ENCODE measurements at regions not wholly inside any gene's neighbourhood (a gene's known extent, or its start where the extent isn't known, plus 50 kb on each side); places are given as distances from the start of the nearest gene placed in this dataset.

GRCh38 chr20:47993817-47994216, 208.5 kb upstream of the SULF2 start:
- no peak for TF ChIP-seq CTCF (IDR thresholded peaks at IDR 0.05; ENCODE audit: insufficient read depth, low read length)
- TF ChIP-seq POLR2AphosphoS5 (IDR thresholded peaks at IDR 0.05; ENCODE audit: low read depth): no peak
- TF ChIP-seq REST (IDR thresholded peaks at IDR 0.05; ENCODE audit: insufficient replicate concordance, low read depth): no peak
